ENCODE measurements at regions not wholly inside any gene's neighbourhood (a gene's known extent, or its start where the extent isn't known, plus 50 kb on each side); places are given as distances from the start of the nearest gene placed in this dataset.

- no peak for DNase-seq
These were observed 93.1 kb upstream of the VSTM2B start for GRCh38 chr19:29432677-29433076.

GRCh38 chr19:29436591-29437103, 89.1 kb upstream of the VSTM2B start:
- DNase-seq: no peak

GRCh38 chr19:29439021-29439420, 86.8 kb upstream of the VSTM2B start:
- DNase-seq: no peak

GRCh38 chr19:29439688-29440550, 85.9 kb upstream of the VSTM2B start:
- no peak for DNase-seq

GRCh38 chr19:29442094-29442493, 83.7 kb upstream of the VSTM2B start:
- DNase-seq: no peak

GRCh38 chr19:29442910-29443309, 82.9 kb upstream of the VSTM2B start:
- no peak for DNase-seq

GRCh38 chr19:29445246-29445645, 80.5 kb upstream of the VSTM2B start:
- no peak for DNase-seq

- no peak for DNase-seq
These were observed 79.4 kb upstream of the VSTM2B start for GRCh38 chr19:29446361-29446760.

GRCh38 chr19:29448046-29448445, 77.7 kb upstream of the VSTM2B start:
- DNase-seq: no peak

- DNase-seq: no peak
These were observed 76.4 kb upstream of the VSTM2B start for GRCh38 chr19:29449371-29449770.

- DNase-seq: no peak
These were observed 75.5 kb upstream of the VSTM2B start for GRCh38 chr19:29450306-29450705.

GRCh38 chr19:29450812-29451211, 75.0 kb upstream of the VSTM2B start:
- no peak for DNase-seq

GRCh38 chr19:29454109-29454508, 71.7 kb upstream of the VSTM2B start:
- DNase-seq: no peak

- DNase-seq: no peak
These were observed 68.4 kb upstream of the VSTM2B start for GRCh38 chr19:29457413-29457812.

- peak; percentile 52 for DNase-seq
These were observed 57.9 kb upstream of the VSTM2B start for GRCh38 chr19:29467824-29468401.

- DNase-seq: no peak
These were observed 50.3 kb upstream of the VSTM2B start for GRCh38 chr19:29475469-29475868.
